ENCODE measurements at regions not wholly inside any gene's neighbourhood (a gene's known extent, or its start where the extent isn't known, plus 50 kb on each side); places are given as distances from the start of the nearest gene placed in this dataset.

- TF ChIP-seq, protein P1, sequence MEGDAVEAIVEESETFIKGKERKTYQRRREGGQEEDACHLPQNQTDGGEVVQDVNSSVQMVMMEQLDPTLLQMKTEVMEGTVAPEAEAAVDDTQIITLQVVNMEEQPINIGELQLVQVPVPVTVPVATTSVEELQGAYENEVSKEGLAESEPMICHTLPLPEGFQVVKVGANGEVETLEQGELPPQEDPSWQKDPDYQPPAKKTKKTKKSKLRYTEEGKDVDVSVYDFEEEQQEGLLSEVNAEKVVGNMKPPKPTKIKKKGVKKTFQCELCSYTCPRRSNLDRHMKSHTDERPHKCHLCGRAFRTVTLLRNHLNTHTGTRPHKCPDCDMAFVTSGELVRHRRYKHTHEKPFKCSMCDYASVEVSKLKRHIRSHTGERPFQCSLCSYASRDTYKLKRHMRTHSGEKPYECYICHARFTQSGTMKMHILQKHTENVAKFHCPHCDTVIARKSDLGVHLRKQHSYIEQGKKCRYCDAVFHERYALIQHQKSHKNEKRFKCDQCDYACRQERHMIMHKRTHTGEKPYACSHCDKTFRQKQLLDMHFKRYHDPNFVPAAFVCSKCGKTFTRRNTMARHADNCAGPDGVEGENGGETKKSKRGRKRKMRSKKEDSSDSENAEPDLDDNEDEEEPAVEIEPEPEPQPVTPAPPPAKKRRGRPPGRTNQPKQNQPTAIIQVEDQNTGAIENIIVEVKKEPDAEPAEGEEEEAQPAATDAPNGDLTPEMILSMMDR (IDR thresholded peaks at IDR 0.05), result no peak
- no peak for TF ChIP-seq POLR2A (IDR thresholded peaks at IDR 0.05)
These were observed 918.4 kb upstream of the MANEA start for GRCh38 chr6:94658929-94659328.
